Mucosa of descending colon (tissue), 3 donors: ENCODE measurements at regions not wholly inside any gene's neighbourhood (a gene's known extent, or its start where the extent isn't known, plus 50 kb on each side); places are given as distances from the start of the nearest gene placed in this dataset.

Experiments used
- ATAC-seq: fragments of 200-7000 bp; cut with Tn5 transposase; one replicate; pipeline ENCODE4 v1.9.1; 2020; ENCODE audit warnings: mild to moderate bottlenecking, moderate library complexity
- DNase-seq, 3 donors: peaks; one replicate each; pipeline ENCODE4 v3.0.0-alpha.2; 2020
- H3K36me3 ChIP-seq: fragments of 200-600 bp; one replicate; pipeline ENCODE4 v1.8.0; 2021; ENCODE audit warnings: low read depth, mild to moderate bottlenecking
- H3K4me1 ChIP-seq: fragments of 200-600 bp; one replicate; pipeline ENCODE4 v1.8.0; 2021; ENCODE audit warnings: low read depth, mild to moderate bottlenecking
- H3K4me3 ChIP-seq: fragments of 200-600 bp; one replicate; pipeline ENCODE4 v1.8.0; 2021; ENCODE audit warnings: mild to moderate bottlenecking
- H3K9me3 ChIP-seq: fragments of 200-600 bp; one replicate; pipeline ENCODE4 v1.8.0; 2021; ENCODE audit warnings: mild to moderate bottlenecking
- CTCF ChIP-seq: fragments of 200-600 bp; IDR thresholded peaks from one replicate; pipeline ENCODE4 v1.8.0; 2022; ENCODE audit warnings: antibody characterized with exemption, mild to moderate bottlenecking
- intact Hi-C, 2 donors: fragments of 100-400 bp; cut with DNase I in 1 of 2; cut with micrococcal nuclease in 1 of 2; formaldehyde crosslinking; loops; one replicate each; pipeline versions ENCODE4 v1.11.0 to v1.11.1; 2022; cut with DNase I, micrococcal nuclease
- donor health status: DM: no; HTN: no; CAD: no; lungs with moderate emphysema.
- donor health status: DM: no; HTN: no; CAD: no.
- donor health status: DM: no; HTN: yes; CAD: no.

GRCh38 chr2:150282771-150283371 is 204.6 kb downstream of the RND3 start:
- Histone ChIP-seq H3K4me3 (no peak overlapping the region), H3K36me3 (no peaks in the 10 kb centered on the region), H3K9me3 (no peaks in the 10 kb centered on the region), H3K4me1 (no peaks in the 10 kb centered on the region)
- TF ChIP-seq CTCF, result no peak
- ATAC-seq (no peak), DNase-seq (no peak)
- intact Hi-C loops, result no loop called here

- no peaks in the 10 kb centered on the region for H3K9me3 ChIP-seq
- H3K36me3 ChIP-seq, result no peaks in the 10 kb centered on the region
- no peak for TF ChIP-seq CTCF
- intact Hi-C loops, result no loop called here
- DNase-seq, result no peak
- H3K4me1 ChIP-seq, result no peaks in the 10 kb centered on the region
- no peak overlapping the region for H3K4me3 ChIP-seq
- ATAC-seq, result no peak
Measured at GRCh38 chr2:150282357-150282756, 205.1 kb downstream of the RND3 start.

- intact Hi-C loops, result no loop called here
- no peak overlapping the region for H3K4me3 ChIP-seq
- no peaks in the 10 kb centered on the region for H3K4me1 ChIP-seq
- no peak for DNase-seq
- H3K9me3 ChIP-seq, result peaks cover 10% of the 10 kb centered on the region
- ATAC-seq, result no peak
- TF ChIP-seq CTCF, result no peak
- H3K36me3 ChIP-seq, result no peaks in the 10 kb centered on the region
Measured at GRCh38 chr2:150280231-150280630, 207.2 kb downstream of the RND3 start.

- Histone ChIP-seq H3K36me3 (no peaks in the 10 kb centered on the region), H3K4me1 (no peaks in the 10 kb centered on the region), H3K9me3 (peaks cover 10% of the 10 kb centered on the region), H3K4me3 (no peak overlapping the region)
- TF ChIP-seq CTCF, result no peak
- DNase-seq, result no peak
- ATAC-seq, result no peak
- intact Hi-C loops, result no loop called here
Measured at GRCh38 chr2:150279686-150280085, 207.8 kb downstream of the RND3 start.

GRCh38 chr2:150276737-150277136 is 210.7 kb downstream of the RND3 start:
- H3K36me3 ChIP-seq, result no peaks in the 10 kb centered on the region

More at GRCh38 chr2:150276737-150277136, 210.7 kb downstream of the RND3 start:
- DNase-seq (no peak), ATAC-seq (no peak)
- no peaks in the 10 kb centered on the region for H3K4me1 ChIP-seq
- intact Hi-C loops, result no loop called here
- TF ChIP-seq CTCF, result no peak
- H3K4me3 ChIP-seq, result no peak overlapping the region
- peaks cover 10% of the 10 kb centered on the region for H3K9me3 ChIP-seq
